HG03060 (cell line): ENCODE measurements at regions not wholly inside any gene's neighbourhood (a gene's known extent, or its start where the extent isn't known, plus 50 kb on each side); places are given as distances from the start of the nearest gene placed in this dataset.

Experiments
- ATAC-seq: cut with Tn5 transposase; IDR thresholded peaks from one replicate; pipeline ENCODE4 v1.9.1; 2021; ENCODE audit warnings: low read depth, moderate number of reproducible peaks; ENCODE audit not compliant: unreplicated experiment

DNA sequence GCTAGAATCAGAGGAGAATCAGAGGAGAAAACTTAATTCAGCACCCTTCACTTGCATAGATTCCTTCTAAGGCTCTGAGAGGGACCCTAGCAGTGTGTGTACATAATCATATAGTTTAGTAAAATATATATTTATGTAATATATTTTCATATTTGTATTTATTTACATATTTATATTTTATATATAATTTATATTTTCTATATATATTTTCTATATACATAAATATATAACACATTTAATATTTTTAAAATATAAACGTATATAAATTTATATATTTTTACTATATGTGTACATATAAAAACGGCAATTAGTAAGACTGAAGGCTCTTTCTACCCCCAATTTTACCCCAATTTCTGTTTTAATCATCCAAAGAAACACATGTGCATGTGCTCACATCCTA, 80.3 kb downstream of the NXPE2 start:
- ATAC-seq: no peak

DNA sequence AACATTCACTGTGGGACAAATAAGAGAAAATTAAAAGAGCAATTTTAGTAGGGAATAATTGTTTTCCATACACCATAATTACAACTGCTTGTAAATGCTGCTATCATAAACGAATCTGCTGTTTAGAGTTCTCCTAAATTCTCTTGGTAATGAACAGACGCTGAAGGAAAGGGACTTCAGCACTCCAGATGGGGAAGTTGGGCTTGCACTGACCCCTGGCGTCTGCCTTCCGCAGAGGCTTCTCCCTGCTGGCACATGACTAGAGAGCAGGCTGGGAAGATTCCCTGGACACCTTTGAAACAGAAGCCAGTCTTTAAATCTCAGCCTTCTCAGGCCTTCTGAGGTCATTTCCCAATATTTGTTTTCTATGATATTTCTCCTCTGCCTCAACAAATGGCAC, 84.1 kb downstream of the NXPE2 start:
- no peak for ATAC-seq

DNA sequence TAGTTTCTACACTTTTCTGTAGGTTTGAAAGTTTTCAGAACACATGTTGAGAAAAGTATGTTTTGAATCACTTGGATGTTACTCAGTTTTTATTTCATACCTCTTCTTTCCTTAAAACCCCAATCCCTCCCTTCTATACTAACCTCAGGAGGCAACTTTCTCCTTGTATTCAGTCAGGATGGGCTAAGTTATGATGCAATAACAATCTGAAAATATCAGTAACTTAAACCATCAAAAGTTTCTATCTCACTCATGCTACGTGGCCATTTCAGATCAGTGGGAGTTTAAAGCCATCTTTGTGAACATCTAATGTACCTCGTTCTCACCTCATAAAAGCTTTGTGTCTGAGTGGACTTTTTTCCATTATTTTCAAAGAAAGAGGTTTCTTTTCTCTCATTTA, 86.2 kb downstream of the NXPE2 start:
- no peak for ATAC-seq

DNA sequence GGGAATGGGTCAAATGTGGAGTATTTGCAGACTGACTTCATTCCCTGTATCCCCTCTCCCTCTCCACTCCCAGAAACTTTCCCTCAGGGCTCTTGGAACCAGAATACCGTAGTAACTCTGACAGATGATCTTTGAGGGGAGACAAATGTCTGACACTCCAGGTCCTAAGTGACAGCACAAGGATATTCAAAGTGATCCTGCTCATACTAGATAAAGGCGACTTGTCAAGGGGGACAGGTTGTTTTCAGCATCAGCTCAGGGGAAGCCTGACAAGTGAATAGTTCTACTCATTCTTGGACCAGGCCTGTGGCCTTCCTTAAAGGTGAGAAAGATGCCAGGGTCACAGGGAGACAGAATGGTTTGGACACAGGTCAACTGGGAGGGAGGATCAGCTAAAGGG, 92.8 kb downstream of the NXPE2 start:
- no peak for ATAC-seq

DNA sequence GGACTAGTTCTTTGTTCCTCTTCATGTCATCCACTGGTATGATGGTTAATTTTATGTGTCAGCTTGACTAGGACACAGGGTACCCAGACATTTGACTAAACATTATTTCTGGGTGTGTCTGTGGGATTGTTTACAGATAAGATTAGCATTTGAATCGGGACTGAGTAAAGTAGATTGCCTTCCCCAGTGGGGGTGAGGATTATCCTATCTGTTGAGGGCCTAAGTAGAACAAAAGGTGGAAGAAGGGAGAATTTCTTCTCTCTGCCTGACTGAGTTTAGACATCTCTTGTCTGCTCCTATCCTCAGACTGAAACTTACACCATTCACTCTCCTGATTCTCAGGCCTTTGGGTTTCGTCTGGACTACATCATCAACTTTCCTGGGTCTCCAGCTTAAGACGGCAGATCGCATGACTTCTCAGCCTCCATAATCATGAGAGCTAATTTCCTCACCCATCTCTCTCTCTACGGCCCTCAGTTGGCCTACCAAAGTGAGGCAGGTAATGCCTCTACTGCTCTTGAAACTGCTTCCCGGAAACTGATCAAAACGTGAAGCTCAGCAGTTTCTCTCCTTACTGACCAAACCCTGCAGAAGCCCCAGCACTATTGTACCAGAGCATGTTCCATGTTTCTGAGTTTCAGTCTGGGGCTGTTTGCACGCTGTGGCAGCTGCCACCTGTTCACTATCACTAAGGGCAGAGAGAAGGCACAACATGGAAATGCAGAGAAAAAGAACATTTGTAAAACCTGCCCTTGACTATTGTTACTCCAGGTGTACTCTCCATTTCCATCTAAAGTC, 95.4 kb downstream of the NXPE2 start:
- no peak for ATAC-seq

DNA sequence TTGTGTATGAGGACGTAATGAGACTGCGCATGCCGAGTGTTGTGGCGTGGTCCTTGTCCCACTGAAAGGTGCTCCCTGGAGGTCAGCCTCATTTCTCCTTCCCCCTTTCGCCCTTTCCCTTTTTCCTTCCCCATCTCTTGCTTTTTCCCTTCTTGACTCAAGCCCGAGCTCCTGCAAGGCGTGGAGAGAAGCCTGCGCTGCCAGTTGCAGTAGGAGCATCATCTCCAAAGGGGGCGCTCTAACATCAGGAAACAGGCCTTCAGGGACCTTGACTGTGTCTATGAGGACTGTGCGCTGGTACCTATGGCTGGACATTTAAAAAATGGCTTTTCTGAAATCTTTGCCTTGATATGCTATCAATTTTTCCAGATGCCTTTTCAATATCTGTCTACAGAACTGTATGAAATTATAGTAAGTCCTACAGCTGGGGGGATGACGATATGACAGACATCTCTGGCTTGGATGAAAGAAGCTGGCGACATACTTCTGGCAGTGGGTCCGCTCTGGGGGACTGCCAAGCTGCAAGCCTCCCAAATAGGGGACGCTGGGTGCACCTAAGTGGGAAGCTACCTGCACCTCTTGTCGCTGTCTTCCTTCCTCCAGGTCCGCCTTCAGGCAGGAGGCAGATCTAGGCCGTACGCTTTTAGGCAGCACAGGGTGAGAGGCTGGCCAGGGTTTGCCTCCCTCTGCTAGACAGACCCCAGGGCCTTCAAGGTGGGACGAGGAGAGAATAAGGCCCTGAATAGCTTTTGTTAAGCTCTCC, 96.5 kb downstream of the NXPE2 start:
- ATAC-seq: peak; percentile 60

DNA sequence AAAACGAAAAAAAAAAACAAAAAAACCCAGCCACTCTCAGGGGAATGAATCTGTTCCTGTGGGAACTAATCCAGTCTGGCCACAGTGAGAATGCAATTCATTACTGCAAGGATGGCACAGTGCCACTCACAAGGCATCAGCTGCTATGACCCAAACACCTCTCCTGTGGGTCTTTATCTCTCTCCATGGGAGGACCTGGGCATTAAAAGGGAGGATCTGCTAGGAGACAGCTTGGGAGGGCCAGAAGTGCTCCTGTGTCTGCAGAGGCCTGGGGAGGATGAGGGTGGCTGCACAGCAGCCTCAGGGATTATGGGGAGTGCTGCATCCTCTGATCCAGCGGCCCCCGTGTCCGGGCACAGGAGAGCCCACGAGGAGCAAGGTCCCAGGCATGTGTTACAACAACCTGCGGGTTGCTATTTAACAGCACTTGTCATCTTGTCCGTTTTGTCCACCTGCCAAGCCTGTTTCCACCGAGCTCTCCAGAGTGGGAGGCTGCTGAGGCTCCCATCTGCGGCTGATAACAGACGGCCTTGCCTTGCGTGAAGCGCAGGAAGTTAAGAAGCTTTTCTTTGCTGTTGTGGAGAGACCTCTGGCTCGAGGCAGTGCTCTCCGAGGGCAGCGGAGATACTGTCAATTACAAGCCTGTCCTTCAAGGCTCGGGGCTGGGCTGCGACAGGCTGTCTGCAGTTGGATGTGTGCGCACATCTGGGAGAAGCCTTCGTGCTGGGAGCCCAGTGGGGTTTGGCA, 97.7 kb downstream of the NXPE2 start:
- ATAC-seq: no peak

DNA sequence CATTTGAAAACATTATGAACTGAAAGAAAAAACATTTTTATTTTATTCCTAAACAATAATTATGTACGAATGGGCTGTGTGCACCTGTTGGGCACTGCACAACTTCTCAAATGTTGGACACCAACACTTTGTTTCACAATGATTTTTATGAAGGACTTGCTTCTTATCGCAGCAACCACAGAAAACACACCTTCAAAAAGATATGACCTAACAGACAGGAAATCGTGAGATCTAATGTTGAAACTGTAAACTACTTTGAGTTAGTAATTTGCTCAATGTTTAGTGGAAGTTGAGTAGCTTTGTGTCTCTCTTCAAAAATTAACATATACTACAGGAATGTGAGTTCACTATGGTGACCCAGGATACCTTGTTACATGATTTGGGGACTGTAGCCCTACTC, 98.6 kb downstream of the NXPE2 start:
- ATAC-seq: no peak

DNA sequence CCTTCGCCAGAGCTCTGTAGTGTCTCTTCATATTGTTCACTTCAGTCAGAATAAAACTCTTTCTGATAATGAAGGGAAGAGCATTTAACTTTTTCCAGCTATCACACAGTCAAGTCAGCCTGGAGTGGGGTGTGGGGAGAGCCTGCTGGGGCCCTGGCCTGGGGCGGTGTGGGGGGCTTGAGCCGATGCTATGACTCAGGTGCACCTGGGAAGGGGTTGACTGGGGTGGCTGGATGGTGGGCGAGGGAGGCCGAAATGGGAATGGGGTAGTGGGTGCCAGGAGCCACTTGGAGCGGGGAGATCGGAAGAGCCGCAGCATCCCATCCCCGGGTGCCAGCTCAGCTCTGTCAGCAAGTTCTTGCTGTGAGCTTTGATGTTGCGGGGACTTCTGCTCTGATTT, 100.9 kb downstream of the NXPE2 start:
- ATAC-seq: no peak

DNA sequence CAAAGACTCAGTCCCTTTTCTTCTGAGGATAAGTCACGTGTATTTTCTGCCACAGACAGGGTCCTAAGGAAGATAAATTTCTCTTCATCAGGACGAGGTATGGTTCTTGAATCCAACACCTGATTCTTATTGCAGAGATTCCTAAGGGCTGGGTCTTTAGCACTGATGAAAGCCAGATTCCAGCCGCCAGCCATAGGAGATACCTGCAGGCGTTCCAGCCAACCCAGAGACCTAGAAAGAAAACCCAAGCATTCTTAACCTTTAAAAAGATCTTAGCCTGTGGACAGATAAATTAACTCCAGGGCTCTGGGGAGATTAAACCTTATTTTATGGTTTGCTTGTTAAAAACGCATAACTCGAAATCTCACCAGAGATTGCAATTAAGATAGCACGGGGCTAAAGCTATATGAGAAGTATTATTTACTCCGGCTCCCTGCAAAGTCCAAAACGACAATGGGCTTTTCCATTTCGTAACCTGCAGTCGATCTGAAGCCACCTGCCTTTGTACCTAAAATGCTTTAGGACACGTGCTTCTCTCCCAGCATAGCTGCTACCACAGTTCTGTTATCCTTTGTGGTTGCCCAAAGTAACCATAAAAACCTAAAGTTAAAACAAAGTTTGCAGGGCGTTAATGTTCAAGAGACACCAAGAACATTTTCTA, 104.5 kb downstream of the NXPE2 start:
- no peak for ATAC-seq

DNA sequence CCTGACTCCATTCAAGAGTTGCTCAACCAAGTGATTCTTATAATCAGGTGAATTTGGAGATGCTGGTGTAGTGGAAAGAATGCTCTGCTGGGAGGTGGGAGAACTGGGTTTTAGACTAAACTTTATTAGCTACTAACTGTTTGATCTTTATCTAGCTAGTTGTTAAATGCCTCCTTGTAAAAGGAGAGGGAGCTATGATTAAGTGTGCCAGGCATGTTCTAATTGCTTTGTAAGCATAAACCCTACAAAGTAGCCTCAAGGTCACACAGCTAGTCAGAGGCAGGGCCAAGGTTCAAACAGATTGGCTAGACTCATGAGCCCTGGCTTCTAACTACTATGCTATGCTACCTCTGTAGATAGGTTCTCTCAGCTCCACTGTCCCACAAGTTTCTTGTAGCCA, 105.5 kb downstream of the NXPE2 start:
- ATAC-seq: no peak

DNA sequence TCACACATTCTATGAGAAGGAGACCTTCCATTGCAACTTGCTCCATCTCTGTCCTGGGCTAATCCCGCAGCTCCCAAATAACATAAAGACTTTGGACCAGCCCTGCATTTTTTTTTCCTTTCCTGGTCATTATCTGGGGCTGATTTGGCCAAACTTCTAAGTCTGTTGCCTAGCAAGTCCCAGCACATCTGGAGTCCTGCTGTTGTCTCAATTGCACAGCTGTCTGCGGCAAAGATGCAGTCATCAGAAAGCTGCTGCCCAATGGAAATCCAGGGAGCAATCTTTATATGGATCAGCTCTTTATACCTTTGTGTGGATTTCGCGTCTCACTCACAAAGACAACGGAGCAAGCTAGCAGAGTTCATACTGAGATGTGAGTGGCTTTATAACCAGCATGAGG, 105.9 kb downstream of the NXPE2 start:
- no peak for ATAC-seq

DNA sequence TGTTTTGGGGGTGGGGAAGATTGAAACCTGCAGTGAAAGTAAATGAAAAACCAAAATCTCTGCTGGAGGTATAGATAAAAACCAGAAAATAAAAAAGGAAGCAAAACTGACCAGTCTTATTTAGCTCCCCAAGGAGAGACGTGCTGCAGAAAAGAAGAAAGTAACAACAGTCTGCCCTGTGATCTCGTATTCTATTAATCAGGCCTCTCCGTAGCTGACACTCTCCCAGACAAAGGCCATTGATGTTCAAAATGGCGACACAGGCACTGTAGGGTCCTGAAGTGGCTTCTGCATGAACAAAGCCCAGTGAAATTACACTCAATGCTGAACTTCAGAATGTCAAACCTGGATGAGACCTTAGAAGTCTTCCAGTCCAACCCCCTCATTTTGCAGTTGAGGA, 106.6 kb downstream of the NXPE2 start:
- no peak for ATAC-seq

DNA sequence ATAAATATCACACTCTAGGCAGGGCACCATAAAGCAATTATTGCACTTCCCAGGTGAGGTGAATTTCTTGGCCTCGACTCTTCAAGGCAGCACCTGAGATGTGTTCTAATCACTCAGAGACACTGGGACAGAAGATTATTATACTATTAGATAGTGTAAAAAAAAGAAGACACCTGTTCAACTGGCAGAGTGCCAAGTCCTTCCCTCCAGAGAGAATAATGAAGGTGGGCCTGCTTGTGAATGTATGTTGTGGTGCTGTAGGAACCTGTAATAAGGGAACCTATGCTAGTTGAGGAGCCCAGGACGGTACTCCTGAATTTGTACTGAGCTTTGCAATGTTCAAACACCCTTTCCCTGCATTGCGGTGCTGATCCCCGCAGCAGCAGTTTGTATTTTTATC, 107.5 kb downstream of the NXPE2 start:
- ATAC-seq: no peak

DNA sequence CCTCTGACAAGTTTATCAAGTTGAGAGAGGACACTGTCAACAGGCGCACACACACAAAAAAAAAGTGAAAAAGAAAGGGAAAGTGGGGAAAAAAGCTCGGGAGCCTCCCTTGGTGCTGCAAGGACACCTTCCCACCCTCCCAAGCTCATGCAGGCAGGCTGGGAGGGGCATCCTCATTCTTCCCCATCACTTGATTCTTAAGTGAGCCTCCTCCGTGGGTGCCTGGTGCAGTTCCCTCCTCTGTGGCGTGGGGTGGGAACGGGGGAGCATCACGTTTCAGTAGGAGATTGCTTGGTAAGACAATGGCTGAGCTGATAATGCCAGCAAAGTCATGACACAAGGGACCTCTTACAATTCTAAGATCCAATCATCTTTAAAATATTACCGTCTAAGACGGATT, 108.8 kb downstream of the NXPE2 start:
- ATAC-seq: no peak

DNA sequence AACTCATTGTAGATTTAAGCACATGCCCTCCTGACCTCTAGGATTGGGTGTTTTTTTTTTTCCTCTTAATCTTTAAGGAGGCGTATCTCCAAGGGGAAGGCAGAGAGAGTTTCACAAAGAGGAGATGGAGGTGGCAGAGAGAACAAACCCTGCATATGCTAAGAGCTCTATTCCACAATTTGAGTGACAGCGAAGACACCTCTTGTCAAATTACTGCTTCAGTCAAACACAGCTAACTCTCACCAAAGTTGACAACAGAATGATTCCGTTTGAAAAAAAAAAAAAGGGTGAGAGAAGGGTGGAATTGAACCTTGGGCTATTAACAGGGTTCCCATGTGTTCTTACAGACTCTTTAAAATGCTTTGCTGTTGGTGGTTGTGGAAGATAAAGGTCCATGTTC, 112.6 kb downstream of the NXPE2 start:
- ATAC-seq: no peak

DNA sequence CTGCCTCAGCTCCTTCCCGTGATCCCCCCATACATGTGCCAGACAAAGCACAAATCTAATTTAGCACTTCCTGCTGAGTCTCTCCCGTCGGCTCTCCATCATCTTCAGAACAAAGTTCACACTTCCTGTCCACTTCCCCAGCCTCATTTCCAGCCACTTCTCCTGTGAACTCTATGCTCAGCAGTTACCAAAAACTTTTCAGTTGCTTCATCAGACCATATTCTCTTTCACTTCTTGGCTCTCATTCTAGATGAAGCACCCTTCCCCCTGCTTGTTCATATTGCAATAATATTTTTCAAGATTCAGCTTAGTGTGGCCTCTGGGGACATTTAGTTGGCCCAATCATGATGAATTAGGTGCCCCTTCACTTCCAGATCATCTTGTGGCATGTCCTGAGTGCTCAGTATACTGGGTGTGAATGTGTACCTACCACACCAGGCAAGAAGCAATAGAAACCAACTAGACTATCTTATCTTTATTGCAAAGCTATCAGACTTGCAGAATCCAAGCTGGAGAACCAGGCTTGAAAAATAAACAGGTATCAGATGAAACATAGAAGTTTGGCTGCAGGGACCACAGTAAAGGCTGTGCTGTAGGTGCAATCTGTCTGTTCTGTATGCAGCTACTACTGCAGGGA, 115.8 kb downstream of the NXPE2 start:
- ATAC-seq: no peak

DNA sequence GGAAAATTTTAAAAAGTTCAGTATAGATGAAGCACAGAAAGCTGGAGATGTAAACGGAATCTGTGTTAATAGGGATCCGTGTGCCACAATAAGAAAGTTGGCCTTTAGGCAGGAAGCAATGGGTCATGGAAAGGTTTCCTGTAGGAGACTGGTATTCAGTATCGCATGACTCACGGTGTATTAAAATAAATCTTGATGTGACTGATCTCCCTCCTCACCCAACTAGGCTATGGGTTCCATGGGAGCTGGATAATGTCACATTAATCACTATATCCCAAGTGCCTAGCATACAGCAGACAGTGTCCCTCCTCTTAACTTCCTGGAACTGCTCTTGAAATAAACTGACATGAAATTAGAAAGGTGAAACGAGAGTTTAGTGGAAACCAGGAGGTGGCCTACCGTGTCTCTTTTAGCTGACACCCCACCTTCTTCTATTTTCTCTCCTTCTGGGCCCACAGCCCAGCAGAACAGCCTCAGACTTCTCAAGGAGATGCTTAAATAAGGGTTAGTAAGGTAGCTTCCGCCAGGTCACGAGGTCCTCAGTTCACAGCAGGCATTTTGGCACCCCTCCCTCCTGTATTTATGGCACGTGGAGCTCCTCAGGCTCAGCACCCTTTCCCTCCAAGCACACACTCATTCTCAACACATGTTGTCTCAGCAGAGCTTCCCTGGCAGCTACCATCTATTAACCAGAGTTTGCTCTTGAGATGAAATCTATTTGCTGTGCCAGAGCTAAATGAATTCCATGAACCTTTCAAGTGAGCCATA, 118.8 kb downstream of the NXPE2 start:
- no peak for ATAC-seq

DNA sequence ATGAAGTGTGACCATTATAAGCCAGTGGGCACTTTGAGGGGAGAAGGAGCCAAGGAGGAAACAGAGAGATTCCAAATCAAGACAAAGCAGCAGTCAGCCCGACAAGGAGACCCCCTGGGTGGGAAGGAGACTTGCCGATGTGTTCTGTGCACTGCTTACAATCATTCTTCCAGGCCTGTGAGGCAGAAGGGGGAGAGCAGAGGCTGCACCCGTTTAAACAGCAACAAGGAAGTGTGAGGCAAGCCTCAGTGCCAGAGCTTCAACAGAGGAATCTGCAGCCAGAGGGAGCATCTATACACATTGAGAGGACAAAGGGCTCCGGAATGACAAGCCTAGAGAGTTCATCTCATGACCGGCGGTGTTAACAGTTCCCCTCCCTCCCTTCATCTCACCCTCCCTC, 121.1 kb downstream of the NXPE2 start:
- ATAC-seq: no peak

DNA sequence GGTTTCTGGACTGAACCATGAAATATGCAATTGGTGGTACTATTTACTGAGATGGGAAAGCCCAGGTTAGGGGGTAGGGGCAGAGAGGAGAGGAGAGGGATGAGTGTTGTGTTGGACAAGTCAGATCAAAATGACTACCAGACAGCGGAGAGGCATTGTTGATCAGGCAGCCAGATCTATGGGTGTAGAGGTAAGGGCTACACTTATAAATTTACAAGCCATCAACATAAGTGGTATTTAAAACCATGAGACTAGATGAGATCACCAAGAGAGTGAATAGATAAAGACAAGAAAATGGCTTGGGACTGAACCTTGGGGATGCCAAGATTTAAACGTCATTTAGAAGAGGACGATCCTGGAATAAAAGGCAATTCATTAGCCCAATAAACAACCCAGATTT, 123.4 kb downstream of the NXPE2 start:
- ATAC-seq: no peak
